Neuronal stem cell (in vitro differentiated cells): ENCODE measurements at regions not wholly inside any gene's neighbourhood (a gene's known extent, or its start where the extent isn't known, plus 50 kb on each side); places are given as distances from the start of the nearest gene placed in this dataset.

Source experiments
- DNase-seq: peaks from one replicate; pipeline ENCODE4 v3.0.0-alpha.2; 2013; ENCODE audit warnings: low spot score
- H2AFZ ChIP-seq: one replicate; pipeline ENCODE4 v1.6.1; 2013; ENCODE audit warnings: mild to moderate bottlenecking, low read length, inconsistent platforms
- H2AK5ac ChIP-seq: 2 replicates; pipeline ENCODE4 v1.6.1; 2013; ENCODE audit warnings: low read depth, mild to moderate bottlenecking, inconsistent platforms, low read length, moderate library complexity, mixed read lengths
- H2BK120ac ChIP-seq: 2 replicates; pipeline ENCODE4 v1.6.1; 2013; ENCODE audit warnings: low read depth, mild to moderate bottlenecking, inconsistent platforms, low read length, moderate library complexity, mixed read lengths
- H2BK12ac ChIP-seq: one replicate; pipeline ENCODE4 v1.6.1; 2013; ENCODE audit warnings: low read length, inconsistent platforms
- H2BK15ac ChIP-seq: 2 replicates; pipeline ENCODE4 v1.6.1; 2013; ENCODE audit warnings: mild to moderate bottlenecking, low read length, inconsistent platforms, mixed read lengths
- H2BK5ac ChIP-seq: one replicate; pipeline ENCODE4 v1.6.1; 2013; ENCODE audit warnings: inconsistent platforms, mild to moderate bottlenecking, low read length, moderate library complexity
- H3K14ac ChIP-seq: one replicate; pipeline ENCODE4 v1.6.1; 2013; ENCODE audit warnings: low read length, inconsistent platforms
- H3K18ac ChIP-seq: 2 replicates; pipeline ENCODE4 v1.6.1; 2013; ENCODE audit warnings: low read length, inconsistent platforms
- H3K23ac ChIP-seq: 2 replicates; pipeline ENCODE4 v1.6.1; 2013; ENCODE audit warnings: low read depth, mild to moderate bottlenecking, mixed read lengths, low read length, inconsistent platforms; ENCODE audit not compliant: poor library complexity
- H3K27ac ChIP-seq: replicated peaks from 3 replicates; pipeline ENCODE4 v1.5.1; 2013; ENCODE audit warnings: low read length, inconsistent platforms
- H3K27me3 ChIP-seq, 3 experiments: 2 replicates each; pipeline ENCODE4 v1.6.1; 2013; ENCODE audit warnings: low read length in 3 of 3, mild to moderate bottlenecking in 2 of 3, inconsistent platforms in 1 of 3, low read depth in 1 of 3, mixed read lengths in 1 of 3, moderate library complexity in 1 of 3; ENCODE audit not compliant: control insufficient read depth in 3 of 3, insufficient read depth in 3 of 3
- H3K36me3 ChIP-seq, 2 donors: replicated peaks in 1 of 2; 2 replicates each; pipeline ENCODE4 v1.6.1; 2013; ENCODE audit warnings: low read length in 2 of 2; ENCODE audit not compliant: control insufficient read depth in 2 of 2, insufficient read depth in 2 of 2
- H3K4ac ChIP-seq: 2 replicates; pipeline ENCODE4 v1.6.1; 2013; ENCODE audit warnings: inconsistent platforms, mild to moderate bottlenecking, low read length, moderate library complexity
- H3K4me1 ChIP-seq, 2 donors: 1 replicate in 1 of 2; 2 replicates in 1 of 2; pipeline ENCODE4 v1.6.1; 2013; ENCODE audit warnings: low read length in 2 of 2, low read depth in 1 of 2; ENCODE audit not compliant: control insufficient read depth in 2 of 2, insufficient read depth in 1 of 2
- H3K4me2 ChIP-seq: one replicate; pipeline ENCODE4 v1.6.1; 2013; ENCODE audit warnings: mild to moderate bottlenecking, low read length, inconsistent platforms; ENCODE audit not compliant: insufficient read depth, poor library complexity, severe bottlenecking
- H3K4me3 ChIP-seq, 2 donors: 2 replicates each; pipeline ENCODE4 v1.5.1; 2013; ENCODE audit warnings: low read length in 2 of 2, mild to moderate bottlenecking in 2 of 2, inconsistent platforms in 1 of 2, moderate library complexity in 1 of 2
- H3K79me1 ChIP-seq: one replicate; pipeline ENCODE4 v1.6.1; 2013; ENCODE audit warnings: low read depth, mild to moderate bottlenecking, inconsistent platforms, low read length, moderate library complexity
- H3K9ac ChIP-seq: one replicate; pipeline ENCODE4 v1.6.1; 2013; ENCODE audit warnings: mild to moderate bottlenecking, low read depth, low read length, inconsistent platforms; ENCODE audit not compliant: poor library complexity
- H3K9me3 ChIP-seq, 2 donors: replicated peaks in 1 of 2; 2 replicates each; pipeline versions ENCODE3 to v1.6.1; 2013; ENCODE audit warnings: low read length in 2 of 2, mild to moderate bottlenecking in 2 of 2, inconsistent platforms in 1 of 2, low read depth in 1 of 2, mixed read lengths in 1 of 2, moderate library complexity in 1 of 2; ENCODE audit not compliant: control insufficient read depth in 2 of 2, insufficient read depth in 1 of 2
- H4K8ac ChIP-seq: one replicate; pipeline ENCODE4 v1.6.1; 2013; ENCODE audit warnings: low read depth, mild to moderate bottlenecking, inconsistent platforms, low read length, moderate library complexity
- H4K91ac ChIP-seq: one replicate; pipeline ENCODE4 v1.6.1; 2013; ENCODE audit warnings: low read length, low read depth, mild to moderate bottlenecking, inconsistent platforms; ENCODE audit not compliant: poor library complexity
- WGBS, 2 donors: extraction: QIAGEN DNeasy Blood & Tissue Kit; methylation state at CpG; one replicate each; pipeline ENCODE4 v1.1.7; 2013; ENCODE audit warnings: missing lambda C conversion rate in 2 of 2, mixed read lengths in 1 of 2; ENCODE audit not compliant: insufficient read length in 2 of 2, insufficient replicate concordance in 1 of 2; ENCODE audit errors: extremely low coverage in 2 of 2; 5-methylcytosine and 5-hydroxymethylcytosine counted together

GRCh38 chr12:71239731-71240130, 81.9 kb upstream of the TSPAN8 start:
- Histone ChIP-seq H2AK5ac (no peak overlapping the region), H3K79me1 (no peaks in the 10 kb centered on the region), H3K27me3 (no peaks in the 10 kb centered on the region), H3K4me2 (no peak overlapping the region), H3K36me3 (no peaks in the 10 kb centered on the region), H3K27ac (no peak overlapping the region), H3K23ac (no peak overlapping the region), H3K9me3 (no peaks in the 10 kb centered on the region), H3K18ac (no peak overlapping the region), H2AFZ (no peak overlapping the region), H3K4me3 (no peak overlapping the region), H2BK5ac (no peak overlapping the region), H4K91ac (no peak overlapping the region), H3K4ac (no peak overlapping the region), H3K14ac (no peak overlapping the region), H3K4me1 (no peaks in the 10 kb centered on the region), H2BK12ac (no peak overlapping the region), H2BK120ac (no peak overlapping the region), H4K8ac (no peak overlapping the region), H2BK15ac (no peak overlapping the region), H3K9ac (no peak overlapping the region)
- DNase-seq, result no peak

GRCh38 chr12:71237128-71237527, 79.3 kb upstream of the TSPAN8 start:
- Histone ChIP-seq H3K36me3 (no peaks in the 10 kb centered on the region), H3K4me3 (no peak overlapping the region), H3K4me2 (no peak overlapping the region), H2BK5ac (no peak overlapping the region), H3K18ac (no peak overlapping the region), H3K27ac (no peak overlapping the region), H3K23ac (no peak overlapping the region), H2BK15ac (no peak overlapping the region), H3K9ac (no peak overlapping the region), H2AFZ (no peak overlapping the region), H3K4ac (no peak overlapping the region), H2BK12ac (no peak overlapping the region), H4K91ac (no peak overlapping the region), H3K4me1 (no peaks in the 10 kb centered on the region), H4K8ac (no peak overlapping the region), H3K14ac (no peak overlapping the region), H2AK5ac (no peak overlapping the region), H3K79me1 (no peaks in the 10 kb centered on the region), H2BK120ac (no peak overlapping the region), H3K9me3 (no peaks in the 10 kb centered on the region), H3K27me3 (no peaks in the 10 kb centered on the region)
- DNase-seq, result no peak
- no CpG with 5 or more reads among the region's 4 CpGs for WGBS, 2 donors

- Histone ChIP-seq H2BK15ac (no peak overlapping the region), H3K9ac (no peak overlapping the region), H3K36me3 (no peaks in the 10 kb centered on the region), H4K8ac (no peak overlapping the region), H4K91ac (no peak overlapping the region), H3K4me2 (no peak overlapping the region), H3K4me3 (no peak overlapping the region), H3K23ac (no peak overlapping the region), H3K79me1 (no peaks in the 10 kb centered on the region), H3K27me3 (no peaks in the 10 kb centered on the region), H3K4ac (no peak overlapping the region), H2BK12ac (no peak overlapping the region), H2BK120ac (no peak overlapping the region), H2AK5ac (no peak overlapping the region), H2BK5ac (no peak overlapping the region), H3K14ac (no peak overlapping the region), H3K18ac (no peak overlapping the region), H3K4me1 (no peaks in the 10 kb centered on the region), H3K9me3 (no peaks in the 10 kb centered on the region), H2AFZ (no peak overlapping the region), H3K27ac (no peak overlapping the region)
- DNase-seq, result no peak
- no CpG with 5 or more reads among the region's 3 CpGs for WGBS, 2 donors
Measured at GRCh38 chr12:71236133-71236660, 78.4 kb upstream of the TSPAN8 start.

GRCh38 chr12:71233083-71233482, 75.3 kb upstream of the TSPAN8 start:
- no peak overlapping the region for H2AK5ac ChIP-seq
- no peak overlapping the region for H3K4me2 ChIP-seq
- no peak overlapping the region for H2BK12ac ChIP-seq
- H3K27me3 ChIP-seq, result no peaks in the 10 kb centered on the region
- no peak overlapping the region for H3K18ac ChIP-seq
- no peak for DNase-seq
- H3K4ac ChIP-seq, result no peak overlapping the region
- H2BK120ac ChIP-seq, result no peak overlapping the region
- H3K36me3 ChIP-seq, result no peaks in the 10 kb centered on the region
- no peaks in the 10 kb centered on the region for H3K4me1 ChIP-seq
- H3K27ac ChIP-seq, result no peak overlapping the region
- no peak overlapping the region for H4K8ac ChIP-seq
- no peak overlapping the region for H4K91ac ChIP-seq
- H3K9ac ChIP-seq, result no peak overlapping the region
- no peaks in the 10 kb centered on the region for H3K9me3 ChIP-seq
- no peak overlapping the region for H2AFZ ChIP-seq
- no peak overlapping the region for H3K23ac ChIP-seq
- H3K79me1 ChIP-seq, result no peaks in the 10 kb centered on the region
- no peak overlapping the region for H2BK5ac ChIP-seq
- no peak overlapping the region for H2BK15ac ChIP-seq
- H3K4me3 ChIP-seq, result no peak overlapping the region
- H3K14ac ChIP-seq, result no peak overlapping the region
- no CpG with 5 or more reads among the region's 2 CpGs for whole genome bisulfite sequencing, 2 donors
